HCT116 (cell line): ENCODE measurements at regions not wholly inside any gene's neighbourhood (a gene's known extent, or its start where the extent isn't known, plus 50 kb on each side); places are given as distances from the start of the nearest gene placed in this dataset.

ENCODE experiments used
- ATAC-seq: fragments of 200-7000 bp; cut with Tn5 transposase; 2 replicates; pipeline ENCODE4 v1.9.1; 2020; ENCODE audit warnings: mild to moderate bottlenecking, moderate library complexity
- BruUV-seq: library from RNA; stranded (reverse); fragments of 400-500 nt; replicated peaks from 2 replicates; lab custom pipeline; 2021; lab: Mats Ljungman, UMichigan
- CTCF ChIA-PET: fragments of 300-600 bp; sonication (Branson Sonifier 250); formaldehyde crosslinking; loops from one replicate; lab custom pipeline; 2021; ENCODE audit warnings: antibody characterized with exemption; lab: Charles Lee
- POLR2A ChIA-PET: fragments of 300-600, 350-600 bp; sonication (Branson Sonifier 250); formaldehyde crosslinking; loops from one replicate; lab custom pipeline; 2021; ENCODE audit warnings: antibody characterized with exemption; lab: Charles Lee
- RAD21 ChIA-PET, 2 experiments: fragments of 300-600 bp; sonication (Branson Sonifier 250); formaldehyde crosslinking; loops; one replicate each; lab custom pipeline; 2023; ENCODE audit warnings: low total read pairs in 2 of 2; ENCODE audit not compliant: uncharacterized antibody in 2 of 2, unreplicated experiment in 2 of 2, low non-redundant PET in 1 of 2; lab: Charles Lee
- DNase-seq: peaks from one replicate; pipeline ENCODE4 v3.0.0-alpha.2; 2010; ENCODE audit warnings: low read depth, low spot score
- H2AFZ ChIP-seq: fragments of 200-600 bp; shearing (Covaris generic), sonication (generic); 2 replicates; pipeline ENCODE4 v1.6.1; 2017; ENCODE audit warnings: low read depth, mixed run types, mixed read lengths, antibody characterized with exemption, low read length; ENCODE audit not compliant: poor library complexity, severe bottlenecking
- H3K27ac ChIP-seq: 2 replicates; pipeline ENCODE4 v1.5.1; 2012; ENCODE audit warnings: low read depth, low read length
- H3K27me3 ChIP-seq: fragments of 200-600 bp; sonication (generic); 2 replicates; pipeline ENCODE4 v1.6.1; 2016; ENCODE audit warnings: mixed run types, low read length, mixed read lengths; ENCODE audit not compliant: insufficient read depth
- H3K36me3 ChIP-seq, 2 experiments: fragments of 200-500 bp in 1 of 2; fragments of 200-600 bp in 1 of 2; sonication (Bioruptor generic) in 1 of 2; sonication (generic) in 1 of 2; 2 replicates each; pipeline versions ENCODE4 v1.5.1 to v1.6.1; 2014 to 2016; ENCODE audit warnings: low read length in 2 of 2, inconsistent platforms in 1 of 2, mixed read lengths in 1 of 2, mixed run types in 1 of 2; ENCODE audit not compliant: insufficient read depth in 2 of 2, control insufficient read depth in 1 of 2
- H3K4me1 ChIP-seq, 2 experiments: fragments of 200-600 bp in 1 of 2; sonication (generic) in 1 of 2; 2 replicates each; pipeline versions ENCODE4 v1.5.1 to v1.6.1; 2012 to 2017; ENCODE audit warnings: low read length in 2 of 2, inconsistent platforms in 1 of 2, mild to moderate bottlenecking in 1 of 2, mixed read lengths in 1 of 2, mixed run types in 1 of 2, moderate library complexity in 1 of 2; ENCODE audit not compliant: insufficient read depth in 2 of 2, control insufficient read depth in 1 of 2
- H3K4me2 ChIP-seq: fragments of 200-600 bp; sonication (generic); 2 replicates; pipeline ENCODE4 v1.6.1; 2017; ENCODE audit warnings: mixed run types, low read length, mixed read lengths
- H3K4me3 ChIP-seq, 2 experiments: fragments of 200-600 bp in 1 of 2; sonication (generic) in 1 of 2; replicated peaks in 1 of 2; 2 replicates each; pipeline ENCODE4 v1.5.1; 2011 to 2016; ENCODE audit warnings: low read length in 2 of 2, control low read depth in 1 of 2, low read depth in 1 of 2, mild to moderate bottlenecking in 1 of 2, mixed read lengths in 1 of 2, mixed run types in 1 of 2
- H3K79me2 ChIP-seq: fragments of 200-600 bp; sonication (generic); 2 replicates; pipeline ENCODE4 v1.6.1; 2017; ENCODE audit warnings: mild to moderate bottlenecking, mixed run types, low read length, moderate library complexity, mixed read lengths; ENCODE audit not compliant: insufficient read depth
- H3K9ac ChIP-seq: fragments of 200-600 bp; sonication (generic); 2 replicates; pipeline ENCODE4 v1.6.1; 2016; ENCODE audit warnings: low read length, mixed read lengths
- H3K9me2 ChIP-seq: fragments of 200-600 bp; sonication (generic), shearing (Covaris generic); 2 replicates; pipeline ENCODE4 v1.6.1; 2017; ENCODE audit warnings: mixed run types, mild to moderate bottlenecking, moderate library complexity; ENCODE audit not compliant: insufficient read depth
- H3K9me3 ChIP-seq, 2 experiments: fragments of 200-500 bp in 1 of 2; fragments of 200-600 bp in 1 of 2; sonication (Bioruptor generic) in 1 of 2; sonication (generic) in 1 of 2; 2 replicates each; pipeline ENCODE4 v1.6.1; 2014 to 2017; ENCODE audit warnings: low read length in 2 of 2, mixed read lengths in 2 of 2, inconsistent platforms in 1 of 2, low read depth in 1 of 2, mild to moderate bottlenecking in 1 of 2, mixed run types in 1 of 2, moderate library complexity in 1 of 2; ENCODE audit not compliant: control insufficient read depth in 1 of 2, insufficient read depth in 1 of 2
- H4K20me1 ChIP-seq: fragments of 200-600 bp; sonication (generic), shearing (Covaris generic); 2 replicates; pipeline ENCODE4 v1.6.1; 2017; ENCODE audit warnings: mixed run types, mild to moderate bottlenecking, moderate library complexity; ENCODE audit not compliant: insufficient read depth
- CBX3 ChIP-seq: IDR thresholded peaks from 2 replicates; pipeline ENCODE4 v1.6.1; 2012; ENCODE audit warnings: low read depth
- CEBPB ChIP-seq: IDR thresholded peaks from 2 replicates; pipeline ENCODE4 v1.6.1; 2012; ENCODE audit warnings: low read depth
- EGR1 ChIP-seq: IDR thresholded peaks from 2 replicates; pipeline ENCODE4 v1.6.1; 2012; ENCODE audit warnings: low read depth
- ELF1 ChIP-seq: IDR thresholded peaks from 2 replicates; pipeline ENCODE4 v1.6.1; 2012; ENCODE audit warnings: low read depth, borderline replicate concordance
- EZH2 ChIP-seq: fragments of 200-600 bp; sonication (generic); IDR thresholded peaks from 2 replicates; pipeline ENCODE4 v1.6.1; 2017; ENCODE audit warnings: antibody characterized with exemption, mixed run types
- EZH2phosphoT487 ChIP-seq: fragments of 200-600 bp; IDR thresholded peaks from 2 replicates; pipeline ENCODE4 v1.6.1; 2018; ENCODE audit warnings: antibody characterized with exemption, borderline replicate concordance
- FOSL1 ChIP-seq: IDR thresholded peaks from 2 replicates; pipeline ENCODE4 v1.6.1; 2012; ENCODE audit warnings: low read depth
- POLR2A ChIP-seq: IDR thresholded peaks from 2 replicates; pipeline ENCODE4 v1.7.0; 2011; ENCODE audit warnings: borderline replicate concordance; ENCODE audit not compliant: insufficient read depth, insufficient read length; ENCODE audit errors: extremely low read depth
- POLR2AphosphoS5 ChIP-seq: IDR thresholded peaks from 2 replicates; pipeline ENCODE4 v1.6.1; 2011; ENCODE audit warnings: mild to moderate bottlenecking, low read depth, low read length, moderate library complexity
- RAD21 ChIP-seq: IDR thresholded peaks from 2 replicates; pipeline ENCODE4 v1.6.1; 2012; ENCODE audit warnings: low read depth, mild to moderate bottlenecking
- SIN3A ChIP-seq: IDR thresholded peaks from 2 replicates; pipeline ENCODE4 v1.6.1; 2012; ENCODE audit warnings: low read depth
- SP1 ChIP-seq: IDR thresholded peaks from 2 replicates; pipeline ENCODE4 v1.6.1; 2012; ENCODE audit warnings: low read depth
- SRF ChIP-seq: IDR thresholded peaks from 2 replicates; pipeline ENCODE4 v1.6.1; 2012; ENCODE audit warnings: low read depth
- TCF7L2 ChIP-seq: IDR thresholded peaks from 2 replicates; pipeline ENCODE4 v1.7.0; 2011; ENCODE audit warnings: borderline replicate concordance, inconsistent platforms; ENCODE audit not compliant: insufficient read depth, insufficient read length; ENCODE audit errors: extremely low read depth
- YY1 ChIP-seq: IDR thresholded peaks from 2 replicates; pipeline ENCODE4 v1.6.1; 2011; ENCODE audit warnings: low read length, low read depth, moderate library complexity, mild to moderate bottlenecking; ENCODE audit not compliant: insufficient replicate concordance; ENCODE audit errors: extremely low read depth
- ZFX ChIP-seq: fragments of 450-650 bp; IDR thresholded peaks from 2 replicates; pipeline ENCODE4 v1.6.1; 2017
- intact Hi-C: fragments of 100-400 bp; cut with micrococcal nuclease; formaldehyde crosslinking; loops from 2 replicates; pipeline ENCODE4 v1.10.0; 2022
- TF ChIP-seq, protein P1 (sequence below), 3 experiments: fragments of 200-600 bp in 1 of 3; sonication (generic) in 1 of 3; IDR thresholded peaks in 2 of 3; conservative IDR thresholded peaks in 1 of 3; 2 replicates each; pipeline ENCODE4 v1.5.1; 2012 to 2017; ENCODE audit warnings: low read depth in 2 of 3, low read length in 2 of 3, antibody characterized with exemption in 1 of 3, borderline replicate concordance in 1 of 3, control low read depth in 1 of 3, mild to moderate bottlenecking in 1 of 3, mixed read lengths in 1 of 3, mixed run types in 1 of 3, moderate library complexity in 1 of 3; ENCODE audit not compliant: insufficient read depth in 1 of 3
- TF ChIP-seq, protein P2 (sequence below): IDR thresholded peaks from 2 replicates; pipeline ENCODE4 v1.6.1; 2011; ENCODE audit warnings: mild to moderate bottlenecking, low read length, moderate library complexity; ENCODE audit not compliant: insufficient replicate concordance; ENCODE audit errors: extremely low read depth
- TF ChIP-seq, protein P3 (sequence below): IDR thresholded peaks from 2 replicates; pipeline ENCODE4 v1.6.1; 2012; ENCODE audit warnings: low read depth
- TF ChIP-seq, protein P4 (sequence below): IDR thresholded peaks from 2 replicates; pipeline ENCODE4 v1.6.1; 2012

DNA sequence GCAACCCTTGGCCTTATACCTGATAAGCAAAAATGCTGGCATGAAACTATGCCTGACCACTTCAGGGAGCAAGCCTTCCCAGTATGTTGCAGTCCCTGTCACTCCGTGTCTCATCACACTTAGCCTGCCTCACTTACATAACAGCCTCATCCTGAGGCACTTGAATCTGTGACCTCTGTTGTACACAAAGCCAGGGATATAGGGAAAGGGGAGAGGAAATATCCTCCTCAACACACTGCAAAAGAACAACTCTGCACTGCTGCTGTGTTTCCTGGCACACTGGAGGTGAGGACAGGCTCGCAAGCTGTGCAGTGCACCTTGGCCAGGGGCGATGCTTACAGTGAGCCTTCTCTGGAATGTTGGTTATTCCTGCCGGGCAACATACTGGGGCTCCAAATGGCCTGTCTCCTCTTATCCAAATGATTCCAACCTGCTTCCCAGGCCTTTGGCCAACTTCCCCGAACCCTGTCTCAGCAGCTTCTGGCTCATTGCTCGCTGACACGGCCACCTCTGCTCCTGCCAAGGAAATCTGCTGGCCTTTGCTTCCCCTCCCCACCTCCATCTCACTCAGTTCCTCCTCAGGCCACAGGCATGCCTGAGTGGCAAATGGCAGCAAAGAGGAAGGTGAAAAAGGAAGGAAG lies 109.2 kb downstream of the CD47 start:
- RAD21 ChIA-PET = no interaction called here
- no peak for TF ChIP-seq SIN3A
- TF ChIP-seq, protein P1, sequence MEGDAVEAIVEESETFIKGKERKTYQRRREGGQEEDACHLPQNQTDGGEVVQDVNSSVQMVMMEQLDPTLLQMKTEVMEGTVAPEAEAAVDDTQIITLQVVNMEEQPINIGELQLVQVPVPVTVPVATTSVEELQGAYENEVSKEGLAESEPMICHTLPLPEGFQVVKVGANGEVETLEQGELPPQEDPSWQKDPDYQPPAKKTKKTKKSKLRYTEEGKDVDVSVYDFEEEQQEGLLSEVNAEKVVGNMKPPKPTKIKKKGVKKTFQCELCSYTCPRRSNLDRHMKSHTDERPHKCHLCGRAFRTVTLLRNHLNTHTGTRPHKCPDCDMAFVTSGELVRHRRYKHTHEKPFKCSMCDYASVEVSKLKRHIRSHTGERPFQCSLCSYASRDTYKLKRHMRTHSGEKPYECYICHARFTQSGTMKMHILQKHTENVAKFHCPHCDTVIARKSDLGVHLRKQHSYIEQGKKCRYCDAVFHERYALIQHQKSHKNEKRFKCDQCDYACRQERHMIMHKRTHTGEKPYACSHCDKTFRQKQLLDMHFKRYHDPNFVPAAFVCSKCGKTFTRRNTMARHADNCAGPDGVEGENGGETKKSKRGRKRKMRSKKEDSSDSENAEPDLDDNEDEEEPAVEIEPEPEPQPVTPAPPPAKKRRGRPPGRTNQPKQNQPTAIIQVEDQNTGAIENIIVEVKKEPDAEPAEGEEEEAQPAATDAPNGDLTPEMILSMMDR (IDR thresholded peaks at IDR 0.05 in 2 of 3, conservative IDR thresholded peaks at IDR 0.05 in 1 of 3; ENCODE audit: borderline replicate concordance in 1 of 3, insufficient read depth in 1 of 3, low read depth in 2 of 3, low read length in 2 of 3) = no peak
- no peak for TF ChIP-seq POLR2A
- no peak for TF ChIP-seq RAD21
- no peak for TF ChIP-seq EZH2phosphoT487
- TF ChIP-seq, protein P2, sequence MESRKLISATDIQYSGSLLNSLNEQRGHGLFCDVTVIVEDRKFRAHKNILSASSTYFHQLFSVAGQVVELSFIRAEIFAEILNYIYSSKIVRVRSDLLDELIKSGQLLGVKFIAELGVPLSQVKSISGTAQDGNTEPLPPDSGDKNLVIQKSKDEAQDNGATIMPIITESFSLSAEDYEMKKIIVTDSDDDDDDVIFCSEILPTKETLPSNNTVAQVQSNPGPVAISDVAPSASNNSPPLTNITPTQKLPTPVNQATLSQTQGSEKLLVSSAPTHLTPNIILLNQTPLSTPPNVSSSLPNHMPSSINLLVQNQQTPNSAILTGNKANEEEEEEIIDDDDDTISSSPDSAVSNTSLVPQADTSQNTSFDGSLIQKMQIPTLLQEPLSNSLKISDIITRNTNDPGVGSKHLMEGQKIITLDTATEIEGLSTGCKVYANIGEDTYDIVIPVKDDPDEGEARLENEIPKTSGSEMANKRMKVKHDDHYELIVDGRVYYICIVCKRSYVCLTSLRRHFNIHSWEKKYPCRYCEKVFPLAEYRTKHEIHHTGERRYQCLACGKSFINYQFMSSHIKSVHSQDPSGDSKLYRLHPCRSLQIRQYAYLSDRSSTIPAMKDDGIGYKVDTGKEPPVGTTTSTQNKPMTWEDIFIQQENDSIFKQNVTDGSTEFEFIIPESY = no peak
- TF ChIP-seq ELF1 = no peak
- TF ChIP-seq POLR2AphosphoS5 = no peak
- TF ChIP-seq ZFX = no peak
- TF ChIP-seq EGR1 = no peak
- TF ChIP-seq, protein P3, sequence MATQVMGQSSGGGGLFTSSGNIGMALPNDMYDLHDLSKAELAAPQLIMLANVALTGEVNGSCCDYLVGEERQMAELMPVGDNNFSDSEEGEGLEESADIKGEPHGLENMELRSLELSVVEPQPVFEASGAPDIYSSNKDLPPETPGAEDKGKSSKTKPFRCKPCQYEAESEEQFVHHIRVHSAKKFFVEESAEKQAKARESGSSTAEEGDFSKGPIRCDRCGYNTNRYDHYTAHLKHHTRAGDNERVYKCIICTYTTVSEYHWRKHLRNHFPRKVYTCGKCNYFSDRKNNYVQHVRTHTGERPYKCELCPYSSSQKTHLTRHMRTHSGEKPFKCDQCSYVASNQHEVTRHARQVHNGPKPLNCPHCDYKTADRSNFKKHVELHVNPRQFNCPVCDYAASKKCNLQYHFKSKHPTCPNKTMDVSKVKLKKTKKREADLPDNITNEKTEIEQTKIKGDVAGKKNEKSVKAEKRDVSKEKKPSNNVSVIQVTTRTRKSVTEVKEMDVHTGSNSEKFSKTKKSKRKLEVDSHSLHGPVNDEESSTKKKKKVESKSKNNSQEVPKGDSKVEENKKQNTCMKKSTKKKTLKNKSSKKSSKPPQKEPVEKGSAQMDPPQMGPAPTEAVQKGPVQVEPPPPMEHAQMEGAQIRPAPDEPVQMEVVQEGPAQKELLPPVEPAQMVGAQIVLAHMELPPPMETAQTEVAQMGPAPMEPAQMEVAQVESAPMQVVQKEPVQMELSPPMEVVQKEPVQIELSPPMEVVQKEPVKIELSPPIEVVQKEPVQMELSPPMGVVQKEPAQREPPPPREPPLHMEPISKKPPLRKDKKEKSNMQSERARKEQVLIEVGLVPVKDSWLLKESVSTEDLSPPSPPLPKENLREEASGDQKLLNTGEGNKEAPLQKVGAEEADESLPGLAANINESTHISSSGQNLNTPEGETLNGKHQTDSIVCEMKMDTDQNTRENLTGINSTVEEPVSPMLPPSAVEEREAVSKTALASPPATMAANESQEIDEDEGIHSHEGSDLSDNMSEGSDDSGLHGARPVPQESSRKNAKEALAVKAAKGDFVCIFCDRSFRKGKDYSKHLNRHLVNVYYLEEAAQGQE = no peak
- no peak for TF ChIP-seq SP1
- TF ChIP-seq EZH2 = no peak
- TF ChIP-seq, protein P4, sequence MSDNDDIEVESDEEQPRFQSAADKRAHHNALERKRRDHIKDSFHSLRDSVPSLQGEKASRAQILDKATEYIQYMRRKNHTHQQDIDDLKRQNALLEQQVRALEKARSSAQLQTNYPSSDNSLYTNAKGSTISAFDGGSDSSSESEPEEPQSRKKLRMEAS = no peak
- TF ChIP-seq SRF = no peak
- no peak for TF ChIP-seq CBX3
- no peak for TF ChIP-seq CEBPB
- TF ChIP-seq YY1 = no peak
- no peak for TF ChIP-seq FOSL1
- no peak for TF ChIP-seq TCF7L2
- no TSS peak for BruUV-seq
- ATAC-seq (no peak), DNase-seq (no peak)
- H4K20me1 ChIP-seq = no peaks in the 10 kb centered on the region
- CTCF ChIA-PET = no interaction called here
- H2AFZ ChIP-seq = no peak overlapping the region
- H3K9ac ChIP-seq = no peak overlapping the region
- H3K4me3 ChIP-seq = no peak overlapping the region
- H3K9me2 ChIP-seq = no peaks in the 10 kb centered on the region
- H3K27ac ChIP-seq = no peak overlapping the region
- H3K9me3 ChIP-seq = no peaks in the 10 kb centered on the region
- H3K4me1 ChIP-seq = peaks cover 0 to 2% of the 10 kb centered on the region in 2 experiments; a peak in 1 of 4 replicates
- POLR2A ChIA-PET = no interaction called here
- H3K36me3 ChIP-seq = no peaks in the 10 kb centered on the region
- H3K27me3 ChIP-seq = no peaks in the 10 kb centered on the region
- H3K79me2 ChIP-seq = no peaks in the 10 kb centered on the region
- intact Hi-C loops = no loop called here
- H3K4me2 ChIP-seq = no peak overlapping the region
